22Rv1 (cell line): ENCODE measurements at regions not wholly inside any gene's neighbourhood (a gene's known extent, or its start where the extent isn't known, plus 50 kb on each side); places are given as distances from the start of the nearest gene placed in this dataset.
"Not testable (repeated sequence)": the region's sequence is repeated elsewhere in the genome, so short reads cannot be mapped to it uniquely, and the experiment has no call there.

Experiments
- H3K27ac ChIP-seq: fragments of 450-650 bp; 2 replicates; pipeline ENCODE4 v1.5.1; 2017
- CTCF ChIP-seq: fragments of 450-650 bp; IDR thresholded peaks from 2 replicates; pipeline ENCODE4 v1.5.1; 2017; ENCODE audit warnings: mild to moderate bottlenecking
- ZFX ChIP-seq: fragments of 450-650 bp; IDR thresholded peaks from 2 replicates; pipeline ENCODE4 v1.6.1; 2017; ENCODE audit warnings: antibody characterized with exemption, borderline replicate concordance

GRCh38 chr4:11069581-11070211 lies 359.0 kb downstream of the HS3ST1 start:
- H3K27ac ChIP-seq, result no peak overlapping the region
- TF ChIP-seq CTCF (no peak), ZFX (no peak)

GRCh38 chr4:11069083-11069482 lies 359.6 kb downstream of the HS3ST1 start:
- TF ChIP-seq ZFX, result no peak
- no peak for TF ChIP-seq CTCF
- H3K27ac ChIP-seq, result no peak overlapping the region

- not testable (repeated sequence) for H3K27ac ChIP-seq
These were observed 362.1 kb downstream of the HS3ST1 start for GRCh38 chr4:11066584-11066983.

- not testable (repeated sequence) for H3K27ac ChIP-seq
These were observed 368.1 kb downstream of the HS3ST1 start for GRCh38 chr4:11060637-11061036.

- not testable (repeated sequence) for H3K27ac ChIP-seq
These were observed 370.4 kb upstream of the CLNK start for GRCh38 chr4:11054937-11055336.

- H3K27ac ChIP-seq, result no peak overlapping the region
- no peak for TF ChIP-seq ZFX
- TF ChIP-seq CTCF, result no peak
These were observed 369.1 kb upstream of the CLNK start for GRCh38 chr4:11053601-11054220.

- TF ChIP-seq CTCF, result no peak
- TF ChIP-seq ZFX, result no peak
- no peak overlapping the region for H3K27ac ChIP-seq
These were observed 366.6 kb upstream of the CLNK start for GRCh38 chr4:11051181-11051580.

GRCh38 chr4:11050766-11051165 lies 366.2 kb upstream of the CLNK start:
- TF ChIP-seq ZFX, result no peak
- TF ChIP-seq CTCF, result no peak
- H3K27ac ChIP-seq, result no peak overlapping the region

GRCh38 chr4:11049001-11049400 lies 364.4 kb upstream of the CLNK start:
- TF ChIP-seq CTCF (no peak), ZFX (no peak)
- H3K27ac ChIP-seq, result no peak overlapping the region
